ENCODE measurements at regions not wholly inside any gene's neighbourhood (a gene's known extent, or its start where the extent isn't known, plus 50 kb on each side); places are given as distances from the start of the nearest gene placed in this dataset.
"Not testable (repeated sequence)": the region's sequence is repeated elsewhere in the genome, so short reads cannot be mapped to it uniquely, and the experiment has no call there.

DNA sequence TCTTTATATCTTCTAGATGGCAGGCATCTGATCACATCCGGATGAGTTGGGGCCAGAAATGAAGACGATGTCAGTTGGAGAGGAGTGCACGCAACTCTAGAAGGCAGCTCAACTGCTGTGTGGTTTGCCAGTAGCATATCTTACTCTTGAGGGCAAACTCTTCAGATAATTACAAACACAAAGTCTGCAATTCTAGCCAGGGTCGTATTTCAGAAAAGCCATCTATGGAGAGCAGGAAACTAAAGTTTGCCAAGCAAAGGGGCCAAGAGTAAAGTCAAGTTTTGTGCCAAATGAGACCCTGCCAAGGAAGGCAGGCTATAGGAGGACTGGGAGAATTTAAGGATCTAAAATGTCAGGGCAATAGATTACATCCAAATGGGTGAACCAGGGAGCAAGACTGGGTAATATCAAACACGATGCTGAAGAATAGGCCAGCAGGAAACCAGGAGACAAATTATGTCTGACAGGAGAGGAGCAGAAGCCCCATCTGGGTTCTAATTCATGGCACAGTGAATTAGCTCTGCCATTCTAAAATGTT, 312.5 kb upstream of the SEMA3C start:
- intact Hi-C loops (cut with micrococcal nuclease; ENCODE audit: unreplicated experiment), result no loop called here
- no peak overlapping the region for H3K27ac Mint-ChIP-seq (ENCODE audit: unreplicated experiment)
- no peaks in the 10 kb centered on the region for H3K9me3 ChIP-seq
- no peaks in the 10 kb centered on the region for H3K27me3 Mint-ChIP-seq (ENCODE audit: insufficient read depth, unreplicated experiment)
- POLR2A ChIA-PET, result no interaction called here
- TF ChIP-seq, protein P1, sequence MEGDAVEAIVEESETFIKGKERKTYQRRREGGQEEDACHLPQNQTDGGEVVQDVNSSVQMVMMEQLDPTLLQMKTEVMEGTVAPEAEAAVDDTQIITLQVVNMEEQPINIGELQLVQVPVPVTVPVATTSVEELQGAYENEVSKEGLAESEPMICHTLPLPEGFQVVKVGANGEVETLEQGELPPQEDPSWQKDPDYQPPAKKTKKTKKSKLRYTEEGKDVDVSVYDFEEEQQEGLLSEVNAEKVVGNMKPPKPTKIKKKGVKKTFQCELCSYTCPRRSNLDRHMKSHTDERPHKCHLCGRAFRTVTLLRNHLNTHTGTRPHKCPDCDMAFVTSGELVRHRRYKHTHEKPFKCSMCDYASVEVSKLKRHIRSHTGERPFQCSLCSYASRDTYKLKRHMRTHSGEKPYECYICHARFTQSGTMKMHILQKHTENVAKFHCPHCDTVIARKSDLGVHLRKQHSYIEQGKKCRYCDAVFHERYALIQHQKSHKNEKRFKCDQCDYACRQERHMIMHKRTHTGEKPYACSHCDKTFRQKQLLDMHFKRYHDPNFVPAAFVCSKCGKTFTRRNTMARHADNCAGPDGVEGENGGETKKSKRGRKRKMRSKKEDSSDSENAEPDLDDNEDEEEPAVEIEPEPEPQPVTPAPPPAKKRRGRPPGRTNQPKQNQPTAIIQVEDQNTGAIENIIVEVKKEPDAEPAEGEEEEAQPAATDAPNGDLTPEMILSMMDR (IDR thresholded peaks at IDR 0.05; ENCODE audit: insufficient read depth in 1 of 2, low read depth in 1 of 2, low read length in 1 of 2, severe bottlenecking in 1 of 2, unreplicated experiment in 1 of 2), result no peak
- H3K27me3 ChIP-seq (replicated peaks; ENCODE audit: control insufficient read depth, insufficient read depth, low read length), result no peaks in the 10 kb centered on the region
- H3K4me3 Mint-ChIP-seq (ENCODE audit: unreplicated experiment), result no peak overlapping the region
- CTCF ChIA-PET, result no interaction called here
- no peak for DNase-seq
- H3K4me3 ChIP-seq (ENCODE audit: low read depth, low read length), result no peak overlapping the region
- no TSS peak for BruUV-seq (replicated peaks)
- no peaks in the 10 kb centered on the region for H3K36me3 Mint-ChIP-seq (ENCODE audit: insufficient read depth, unreplicated experiment)
- no peaks in the 10 kb centered on the region for H3K4me1 ChIP-seq
- H3K4me1 Mint-ChIP-seq (ENCODE audit: low read depth, unreplicated experiment), result no peaks in the 10 kb centered on the region
- H3K9me3 Mint-ChIP-seq (ENCODE audit: unreplicated experiment), result no peaks in the 10 kb centered on the region
- no peaks in the 10 kb centered on the region for H3K36me3 ChIP-seq (ENCODE audit: control insufficient read depth, insufficient read depth, low read length)

- ChIA-PET CTCF (no interaction called here), POLR2A (no interaction called here)
- TF ChIP-seq, protein P1 (IDR thresholded peaks at IDR 0.05; ENCODE audit: insufficient read depth in 1 of 2, low read depth in 1 of 2, low read length in 1 of 2, severe bottlenecking in 1 of 2, unreplicated experiment in 1 of 2), result no peak
- intact Hi-C loops (cut with micrococcal nuclease; ENCODE audit: unreplicated experiment), result no loop called here
- Mint-ChIP-seq H3K9me3 (ENCODE audit: unreplicated experiment) (peaks cover 26% of the 10 kb centered on the region), H3K4me1 (ENCODE audit: low read depth, unreplicated experiment) (no peaks in the 10 kb centered on the region), H3K4me3 (ENCODE audit: unreplicated experiment) (no peak overlapping the region), H3K36me3 (ENCODE audit: insufficient read depth, unreplicated experiment) (no peaks in the 10 kb centered on the region), H3K27ac (ENCODE audit: unreplicated experiment) (no peak overlapping the region), H3K27me3 (ENCODE audit: insufficient read depth, unreplicated experiment) (no peaks in the 10 kb centered on the region)
- no TSS peak for BruUV-seq (replicated peaks)
- Histone ChIP-seq H3K4me3 (ENCODE audit: low read depth, low read length) (no peak overlapping the region), H3K9me3 (peaks cover 25% of the 10 kb centered on the region), H3K27me3 (replicated peaks; ENCODE audit: control insufficient read depth, insufficient read depth, low read length) (no peaks in the 10 kb centered on the region), H3K4me1 (no peaks in the 10 kb centered on the region), H3K36me3 (ENCODE audit: control insufficient read depth, insufficient read depth, low read length) (no peaks in the 10 kb centered on the region)
- no peak for DNase-seq
These were observed 307.4 kb upstream of the SEMA3C start for GRCh38 chr7:81226234-81226633.

DNA sequence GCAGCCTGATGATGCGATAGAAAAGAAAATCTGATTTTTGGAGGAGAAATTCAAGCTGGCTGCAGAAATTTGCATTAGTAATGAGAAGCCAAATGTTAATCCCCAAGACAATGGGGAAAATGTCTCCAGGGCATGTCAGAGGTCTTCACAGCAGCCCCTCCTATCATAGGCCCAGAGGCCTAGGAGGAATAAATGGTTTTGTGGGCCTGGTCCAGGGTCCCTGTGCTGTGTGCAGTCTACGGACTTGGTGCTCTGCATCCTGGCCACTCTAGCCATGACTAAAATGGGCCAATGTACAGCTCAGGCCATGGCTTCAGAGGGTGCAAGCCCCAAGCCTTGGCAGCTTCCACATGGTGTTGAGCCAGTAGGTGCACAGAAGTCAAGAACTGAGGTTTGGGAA, 303.8 kb upstream of the SEMA3C start:
- BruUV-seq (replicated peaks), result not testable (repeated sequence)

More for the DNA sequence above, 303.8 kb upstream of the SEMA3C start:
- H3K27me3 ChIP-seq (replicated peaks; ENCODE audit: control insufficient read depth, insufficient read depth, low read length); H3K27me3 Mint-ChIP-seq (ENCODE audit: insufficient read depth, unreplicated experiment); H3K36me3 Mint-ChIP-seq (ENCODE audit: insufficient read depth, unreplicated experiment); H3K36me3 ChIP-seq (ENCODE audit: control insufficient read depth, insufficient read depth, low read length); DNase-seq; H3K27ac Mint-ChIP-seq (ENCODE audit: unreplicated experiment); POLR2A ChIA-PET; H3K4me3 Mint-ChIP-seq (ENCODE audit: unreplicated experiment); H3K4me1 ChIP-seq; CTCF ChIA-PET; H3K4me1 Mint-ChIP-seq (ENCODE audit: low read depth, unreplicated experiment); H3K4me3 ChIP-seq (ENCODE audit: low read depth, low read length); intact Hi-C loops (cut with micrococcal nuclease; ENCODE audit: unreplicated experiment): not testable (repeated sequence)
- H3K9me3 ChIP-seq, result peaks cover 26% of the 10 kb centered on the region
- H3K9me3 Mint-ChIP-seq (ENCODE audit: unreplicated experiment), result peaks cover 26% of the 10 kb centered on the region
